ENCODE measurements at regions not wholly inside any gene's neighbourhood (a gene's known extent, or its start where the extent isn't known, plus 50 kb on each side); places are given as distances from the start of the nearest gene placed in this dataset.
"Not testable (repeated sequence)": the region's sequence is repeated elsewhere in the genome, so short reads cannot be mapped to it uniquely, and the experiment has no call there.

DNA sequence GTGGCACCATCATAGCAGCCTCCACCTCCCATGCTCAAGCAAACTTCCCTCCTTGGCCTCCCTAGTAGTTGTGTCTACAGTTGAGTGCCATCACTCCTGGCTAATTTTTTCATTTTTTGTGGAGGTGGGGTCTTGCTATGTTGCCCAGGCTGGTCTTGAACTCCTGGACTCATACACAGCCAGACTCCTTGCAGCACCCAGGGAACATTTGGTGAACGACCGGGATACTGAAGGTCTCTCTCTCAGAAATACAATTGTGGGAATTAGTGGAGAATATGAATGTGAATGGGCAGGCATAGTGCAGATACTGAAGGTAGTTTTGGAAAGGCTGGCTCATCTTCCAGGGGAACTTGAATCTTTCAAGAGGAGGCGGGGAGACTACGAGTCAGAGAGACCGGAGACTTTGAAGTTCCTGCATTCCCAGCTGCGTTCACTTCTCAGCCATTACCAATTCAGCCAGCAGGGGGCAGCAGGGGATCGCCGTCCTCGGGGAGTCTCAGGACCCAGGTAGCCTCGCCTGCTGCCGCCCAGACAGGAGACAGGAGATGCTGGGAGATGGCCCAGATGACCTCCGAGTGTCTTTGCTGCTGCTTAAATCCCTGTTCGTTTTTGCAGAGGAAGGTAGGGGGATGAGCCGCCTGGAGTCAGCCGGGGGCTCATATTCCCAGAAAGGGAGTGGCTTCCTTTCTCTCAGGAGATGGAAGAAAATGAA, 68.6 kb downstream of the HAPSTR1 start:
- no peaks in the 10 kb centered on the region for H3K36me3 ChIP-seq (ENCODE audit: insufficient read depth)
- ATAC-seq (peak; percentile 96), DNase-seq (ENCODE audit: low spot score) (peak; percentile 93)
- no peak overlapping the region for H3K27ac ChIP-seq (ENCODE audit: low read depth)
- no peak overlapping the region for H3K4me2 ChIP-seq
- H3K27ac Mint-ChIP-seq: no peak overlapping the region
- no peaks in the 10 kb centered on the region for H4K20me1 ChIP-seq (replicated peaks; ENCODE audit: insufficient read depth)
- H3K9me3 Mint-ChIP-seq: no peaks in the 10 kb centered on the region
- no peaks in the 10 kb centered on the region for H3K79me2 ChIP-seq (replicated peaks; ENCODE audit: insufficient read depth)
- H3K4me1 ChIP-seq (ENCODE audit: insufficient read depth): peaks cover 18% of the 10 kb centered on the region
- 0 out of 2 replicates have a peak overlapping the region, but pooled peaks have one; percentile 23 for H2AFZ ChIP-seq
- peaks cover 21% of the 10 kb centered on the region for H3K4me1 Mint-ChIP-seq
- TF ChIP-seq, protein P1, sequence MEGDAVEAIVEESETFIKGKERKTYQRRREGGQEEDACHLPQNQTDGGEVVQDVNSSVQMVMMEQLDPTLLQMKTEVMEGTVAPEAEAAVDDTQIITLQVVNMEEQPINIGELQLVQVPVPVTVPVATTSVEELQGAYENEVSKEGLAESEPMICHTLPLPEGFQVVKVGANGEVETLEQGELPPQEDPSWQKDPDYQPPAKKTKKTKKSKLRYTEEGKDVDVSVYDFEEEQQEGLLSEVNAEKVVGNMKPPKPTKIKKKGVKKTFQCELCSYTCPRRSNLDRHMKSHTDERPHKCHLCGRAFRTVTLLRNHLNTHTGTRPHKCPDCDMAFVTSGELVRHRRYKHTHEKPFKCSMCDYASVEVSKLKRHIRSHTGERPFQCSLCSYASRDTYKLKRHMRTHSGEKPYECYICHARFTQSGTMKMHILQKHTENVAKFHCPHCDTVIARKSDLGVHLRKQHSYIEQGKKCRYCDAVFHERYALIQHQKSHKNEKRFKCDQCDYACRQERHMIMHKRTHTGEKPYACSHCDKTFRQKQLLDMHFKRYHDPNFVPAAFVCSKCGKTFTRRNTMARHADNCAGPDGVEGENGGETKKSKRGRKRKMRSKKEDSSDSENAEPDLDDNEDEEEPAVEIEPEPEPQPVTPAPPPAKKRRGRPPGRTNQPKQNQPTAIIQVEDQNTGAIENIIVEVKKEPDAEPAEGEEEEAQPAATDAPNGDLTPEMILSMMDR (conservative IDR thresholded peaks at IDR 0.05; ENCODE audit: low read depth in 2 of 2): peak; percentile 75 to 93
- no peak for TF ChIP-seq CREB1 (CRISPR knock-in tag; IDR thresholded peaks at IDR 0.05; ENCODE audit: low read depth)
- H3F3A ChIP-seq (replicated peaks; ENCODE audit: low read depth): no peaks in the 10 kb centered on the region
- H3K27me3 Mint-ChIP-seq (ENCODE audit: insufficient read depth, low read depth, poor library complexity): no peaks in the 10 kb centered on the region
- no peak overlapping the region for H3K4me3 Mint-ChIP-seq
- H3K36me3 Mint-ChIP-seq (ENCODE audit: low read depth): no peaks in the 10 kb centered on the region
- no peaks in the 10 kb centered on the region for H3K9me2 ChIP-seq (ENCODE audit: insufficient read depth)
- H3K27me3 ChIP-seq (ENCODE audit: insufficient read depth): no peaks in the 10 kb centered on the region
- H3K4me3 ChIP-seq: no peak overlapping the region

DNA sequence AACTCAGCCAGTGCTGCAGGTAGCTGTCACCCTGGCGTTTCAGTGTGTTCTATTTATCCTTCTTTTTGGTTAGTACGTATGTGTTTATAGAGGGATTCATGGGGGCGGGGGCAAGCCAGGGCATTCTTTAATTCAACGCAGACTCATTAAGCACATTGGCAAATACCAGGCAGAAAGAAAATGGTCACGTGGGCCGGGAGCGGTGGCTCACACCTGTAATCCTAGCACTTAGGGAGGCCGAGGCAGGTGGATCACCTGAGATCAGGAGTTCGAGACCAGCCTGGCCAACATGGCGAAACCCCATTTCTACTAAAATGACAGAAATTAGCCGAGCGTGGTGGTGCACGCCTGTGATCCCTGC, 69.1 kb downstream of the HAPSTR1 start:
- Histone ChIP-seq H3K27me3 (ENCODE audit: insufficient read depth) (no peaks in the 10 kb centered on the region), H3K4me1 (ENCODE audit: insufficient read depth) (peaks cover 13% of the 10 kb centered on the region), H3K9me2 (ENCODE audit: insufficient read depth) (no peaks in the 10 kb centered on the region), H3K79me2 (replicated peaks; ENCODE audit: insufficient read depth) (no peaks in the 10 kb centered on the region), H3K27ac (ENCODE audit: low read depth) (no peak overlapping the region), H3K4me3 (no peak overlapping the region), H3F3A (replicated peaks; ENCODE audit: low read depth) (no peaks in the 10 kb centered on the region), H2AFZ (0 out of 2 replicates have a peak overlapping the region, but pooled peaks have one; percentile 23), H3K4me2 (no peak overlapping the region), H4K20me1 (replicated peaks; ENCODE audit: insufficient read depth) (no peaks in the 10 kb centered on the region), H3K36me3 (ENCODE audit: insufficient read depth) (no peaks in the 10 kb centered on the region)
- peaks cover 2% of the 10 kb centered on the region for H3K27me3 Mint-ChIP-seq (ENCODE audit: insufficient read depth, low read depth, poor library complexity)
- H3K36me3 Mint-ChIP-seq (ENCODE audit: low read depth): no peaks in the 10 kb centered on the region
- H3K27ac Mint-ChIP-seq: no peak overlapping the region
- ATAC-seq (no peak), DNase-seq (ENCODE audit: low spot score) (no peak)
- no peaks in the 10 kb centered on the region for H3K9me3 Mint-ChIP-seq
- no peak overlapping the region for H3K4me3 Mint-ChIP-seq
- TF ChIP-seq STAT1 (IDR thresholded peaks at IDR 0.05; ENCODE audit: unreplicated experiment) (no peak), ZNF114 (CRISPR knock-in tag; IDR thresholded peaks at IDR 0.05) (no peak)
- TF ChIP-seq, protein P2, sequence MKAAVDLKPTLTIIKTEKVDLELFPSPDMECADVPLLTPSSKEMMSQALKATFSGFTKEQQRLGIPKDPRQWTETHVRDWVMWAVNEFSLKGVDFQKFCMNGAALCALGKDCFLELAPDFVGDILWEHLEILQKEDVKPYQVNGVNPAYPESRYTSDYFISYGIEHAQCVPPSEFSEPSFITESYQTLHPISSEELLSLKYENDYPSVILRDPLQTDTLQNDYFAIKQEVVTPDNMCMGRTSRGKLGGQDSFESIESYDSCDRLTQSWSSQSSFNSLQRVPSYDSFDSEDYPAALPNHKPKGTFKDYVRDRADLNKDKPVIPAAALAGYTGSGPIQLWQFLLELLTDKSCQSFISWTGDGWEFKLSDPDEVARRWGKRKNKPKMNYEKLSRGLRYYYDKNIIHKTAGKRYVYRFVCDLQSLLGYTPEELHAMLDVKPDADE (IDR thresholded peaks at IDR 0.05): no peak
- peaks cover 16% of the 10 kb centered on the region for H3K4me1 Mint-ChIP-seq

DNA sequence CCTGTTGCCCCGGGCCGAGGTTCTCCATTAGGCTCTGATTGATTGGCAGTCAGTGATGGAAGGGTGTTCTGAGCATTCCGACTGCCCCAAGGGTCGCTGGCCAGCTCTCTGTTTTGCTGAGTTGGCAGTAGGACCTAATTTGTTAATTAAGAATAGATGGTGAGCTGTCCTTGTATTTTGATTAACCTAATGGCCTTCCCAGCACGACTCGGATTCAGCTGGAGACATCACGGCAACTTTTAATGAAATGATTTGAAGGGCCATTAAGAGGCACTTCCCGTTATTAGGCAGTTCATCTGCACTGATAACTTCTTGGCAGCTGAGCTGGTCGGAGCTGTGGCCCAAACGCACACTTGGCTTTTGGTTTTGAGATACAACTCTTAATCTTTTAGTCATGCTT, 74.2 kb downstream of the HAPSTR1 start:
- no peaks in the 10 kb centered on the region for H3K36me3 Mint-ChIP-seq (ENCODE audit: low read depth)
- no peaks in the 10 kb centered on the region; the same call in 1 of the 2 replicates for H3K9me2 ChIP-seq (ENCODE audit: insufficient read depth)
- no peak overlapping the region for H2AFZ ChIP-seq
- ATAC-seq (no peak), DNase-seq (ENCODE audit: low spot score) (no peak)
- no peaks in the 10 kb centered on the region for H3F3A ChIP-seq (replicated peaks; ENCODE audit: low read depth)
- H3K27me3 Mint-ChIP-seq (ENCODE audit: insufficient read depth, low read depth, poor library complexity): peaks cover 6% of the 10 kb centered on the region
- H3K9me3 Mint-ChIP-seq: no peaks in the 10 kb centered on the region
- H3K4me1 ChIP-seq (ENCODE audit: insufficient read depth): no peaks in the 10 kb centered on the region
- H3K4me3 ChIP-seq: no peak overlapping the region
- no peaks in the 10 kb centered on the region for H3K36me3 ChIP-seq (ENCODE audit: insufficient read depth)
- no peak overlapping the region for H3K4me3 Mint-ChIP-seq
- H3K4me1 Mint-ChIP-seq: no peaks in the 10 kb centered on the region
- no peak for TF ChIP-seq JUNB (IDR thresholded peaks at IDR 0.05; ENCODE audit: unreplicated experiment)
- TF ChIP-seq ZNF331 (CRISPR knock-in tag; IDR thresholded peaks at IDR 0.05; ENCODE audit: low read depth): no peak
- no peak for TF ChIP-seq ZNF114 (CRISPR knock-in tag; IDR thresholded peaks at IDR 0.05)
- no peak overlapping the region for H3K27ac ChIP-seq (ENCODE audit: low read depth)
- H3K4me2 ChIP-seq: no peak overlapping the region
- no peak overlapping the region for H3K27ac Mint-ChIP-seq
- no peaks in the 10 kb centered on the region for H3K27me3 ChIP-seq (ENCODE audit: insufficient read depth)
- H3K79me2 ChIP-seq (replicated peaks; ENCODE audit: insufficient read depth): no peaks in the 10 kb centered on the region
- no peaks in the 10 kb centered on the region for H4K20me1 ChIP-seq (replicated peaks; ENCODE audit: insufficient read depth)

DNA sequence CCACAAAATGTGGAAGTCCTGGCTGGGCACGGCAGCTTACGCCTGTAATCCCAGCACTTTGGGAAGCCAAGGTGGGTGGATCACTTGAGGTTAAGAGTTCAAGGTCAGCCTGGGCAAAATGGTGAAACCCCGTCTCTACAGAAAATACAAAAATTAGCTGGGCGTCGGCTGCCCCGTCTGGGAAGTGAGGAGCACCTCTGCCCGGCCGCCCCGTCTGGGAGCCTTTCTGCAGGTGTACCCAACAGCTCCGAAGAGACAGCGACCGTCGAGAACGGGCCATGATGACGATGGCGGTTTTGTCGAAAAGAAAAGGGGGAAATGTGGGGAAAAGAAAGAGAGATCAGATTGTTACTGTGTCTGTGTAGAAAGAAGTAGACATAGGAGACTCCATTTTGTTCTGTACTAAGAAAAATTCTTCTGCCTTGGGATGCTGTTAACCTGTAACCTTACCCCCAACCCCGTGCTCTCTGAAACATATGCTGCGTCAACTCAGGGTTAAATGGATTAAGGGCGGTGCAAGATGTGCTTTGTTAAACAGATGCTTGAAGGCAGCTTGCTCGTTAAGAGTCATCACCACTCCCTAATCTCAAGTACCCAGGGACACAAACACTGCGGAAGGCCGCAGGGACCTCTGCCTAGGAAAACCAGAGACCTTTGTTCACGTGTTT, 75.0 kb downstream of the HAPSTR1 start:
- H3K9me2 ChIP-seq (ENCODE audit: insufficient read depth); H3K9me3 Mint-ChIP-seq; H3F3A ChIP-seq (replicated peaks; ENCODE audit: low read depth); H3K4me1 ChIP-seq (ENCODE audit: insufficient read depth); H3K27ac ChIP-seq (ENCODE audit: low read depth); H3K4me2 ChIP-seq; H3K27me3 ChIP-seq (ENCODE audit: insufficient read depth); ATAC-seq; H4K20me1 ChIP-seq (replicated peaks; ENCODE audit: insufficient read depth); DNase-seq (ENCODE audit: low spot score); H3K27me3 Mint-ChIP-seq (ENCODE audit: insufficient read depth, low read depth, poor library complexity); H3K36me3 Mint-ChIP-seq (ENCODE audit: low read depth); H3K4me1 Mint-ChIP-seq; H3K79me2 ChIP-seq (replicated peaks; ENCODE audit: insufficient read depth); H3K4me3 Mint-ChIP-seq; H3K4me3 ChIP-seq; H3K27ac Mint-ChIP-seq; H2AFZ ChIP-seq; H3K36me3 ChIP-seq (ENCODE audit: insufficient read depth): not testable (repeated sequence)
